ENCODE measurements at regions not wholly inside any gene's neighbourhood (a gene's known extent, or its start where the extent isn't known, plus 50 kb on each side); places are given as distances from the start of the nearest gene placed in this dataset.

DNA sequence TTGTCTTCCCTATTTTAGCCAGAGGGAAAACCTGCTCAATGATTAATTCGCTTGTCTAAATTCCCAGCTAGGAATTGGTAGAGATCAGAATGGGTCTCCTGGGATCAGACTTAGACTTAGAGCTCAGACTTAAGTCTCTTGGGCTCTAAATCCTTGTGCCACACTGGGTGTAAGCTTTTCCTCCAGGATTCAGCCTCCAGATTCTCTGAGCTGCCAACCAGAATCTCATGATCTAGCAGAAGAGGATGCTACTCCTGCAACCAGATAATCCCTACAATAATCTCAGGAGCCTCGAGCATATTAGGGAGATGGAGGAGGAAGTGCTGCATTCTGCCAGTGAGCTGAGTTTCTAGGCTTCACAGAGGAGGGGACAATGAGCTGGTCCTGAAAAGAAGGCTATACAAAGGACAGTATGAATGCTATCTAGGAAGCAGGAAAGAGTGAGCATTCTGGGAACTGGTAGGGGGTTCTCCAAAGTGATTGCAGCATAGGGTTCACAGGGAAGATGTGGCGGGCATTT lies 211.6 kb upstream of the SESN3 start:
- TF ChIP-seq, protein P1, sequence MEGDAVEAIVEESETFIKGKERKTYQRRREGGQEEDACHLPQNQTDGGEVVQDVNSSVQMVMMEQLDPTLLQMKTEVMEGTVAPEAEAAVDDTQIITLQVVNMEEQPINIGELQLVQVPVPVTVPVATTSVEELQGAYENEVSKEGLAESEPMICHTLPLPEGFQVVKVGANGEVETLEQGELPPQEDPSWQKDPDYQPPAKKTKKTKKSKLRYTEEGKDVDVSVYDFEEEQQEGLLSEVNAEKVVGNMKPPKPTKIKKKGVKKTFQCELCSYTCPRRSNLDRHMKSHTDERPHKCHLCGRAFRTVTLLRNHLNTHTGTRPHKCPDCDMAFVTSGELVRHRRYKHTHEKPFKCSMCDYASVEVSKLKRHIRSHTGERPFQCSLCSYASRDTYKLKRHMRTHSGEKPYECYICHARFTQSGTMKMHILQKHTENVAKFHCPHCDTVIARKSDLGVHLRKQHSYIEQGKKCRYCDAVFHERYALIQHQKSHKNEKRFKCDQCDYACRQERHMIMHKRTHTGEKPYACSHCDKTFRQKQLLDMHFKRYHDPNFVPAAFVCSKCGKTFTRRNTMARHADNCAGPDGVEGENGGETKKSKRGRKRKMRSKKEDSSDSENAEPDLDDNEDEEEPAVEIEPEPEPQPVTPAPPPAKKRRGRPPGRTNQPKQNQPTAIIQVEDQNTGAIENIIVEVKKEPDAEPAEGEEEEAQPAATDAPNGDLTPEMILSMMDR (conservative IDR thresholded peaks at IDR 0.05 in 1 of 2, IDR thresholded peaks at IDR 0.05 in 1 of 2; ENCODE audit: low read depth in 1 of 2, low read length in 2 of 2), result no peak
- TF ChIP-seq EZH2 (IDR thresholded peaks at IDR 0.05; ENCODE audit: low read length, missing control alignments), result no peak
